GM23248 (cell line): ENCODE measurements at regions not wholly inside any gene's neighbourhood (a gene's known extent, or its start where the extent isn't known, plus 50 kb on each side); places are given as distances from the start of the nearest gene placed in this dataset.

ENCODE experiments used
- EZH2 ChIP-seq: fragments of 200-600 bp; sonication (generic); IDR thresholded peaks from 2 replicates; pipeline ENCODE4 v1.6.1; 2018; ENCODE audit warnings: antibody characterized with exemption, mild to moderate bottlenecking; ENCODE audit not compliant: insufficient read depth, poor library complexity, severe bottlenecking
- EZH2phosphoT487 ChIP-seq: fragments of 200-600 bp; sonication (generic); IDR thresholded peaks from 2 replicates; pipeline ENCODE4 v1.6.1; 2018; ENCODE audit warnings: antibody characterized with exemption, moderate library complexity, mild to moderate bottlenecking, low read depth; ENCODE audit not compliant: insufficient read depth

DNA sequence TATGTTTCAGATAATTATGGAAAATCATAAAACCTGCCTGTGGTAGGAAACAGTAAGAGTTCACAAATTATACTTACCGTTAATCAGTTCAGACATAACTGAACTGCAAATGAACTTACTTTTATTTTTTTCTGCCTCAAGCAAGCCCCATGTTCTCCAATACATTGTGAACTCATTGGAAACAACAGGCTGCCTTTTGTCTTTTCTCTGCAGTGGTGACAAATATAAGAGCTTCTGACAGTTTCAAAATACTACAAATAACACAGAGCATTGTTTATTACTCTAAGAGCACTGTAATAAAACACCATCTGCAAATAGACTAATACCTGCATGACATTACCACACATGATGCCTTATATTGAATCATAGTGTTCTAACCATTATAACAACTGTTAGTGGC lies 94.0 kb upstream of the CDCA7L start:
- TF ChIP-seq EZH2 (no peak), EZH2phosphoT487 (no peak)
